Small intestine (tissue), 7 donors: ENCODE measurements at regions not wholly inside any gene's neighbourhood (a gene's known extent, or its start where the extent isn't known, plus 50 kb on each side); places are given as distances from the start of the nearest gene placed in this dataset.
"Not testable (repeated sequence)": the region's sequence is repeated elsewhere in the genome, so short reads cannot be mapped to it uniquely, and the experiment has no call there.

Source experiments
- DNase-seq, 2 donors: peaks; one replicate each; pipeline versions ENCODE4 v3.0.0 to v3.0.0-alpha.2; 2013
- FAIRE-seq: peaks from 2 replicates; lab custom pipeline; 2012; peaks lifted over from hg19 to GRCh38; lab: Jason Lieb, UNC
- H3K27ac ChIP-seq, 3 donors: one replicate each; pipeline ENCODE4 v1.5.1; 2013; ENCODE audit warnings: low read length in 2 of 3, mild to moderate bottlenecking in 2 of 3, control low read depth in 1 of 3, inconsistent platforms in 1 of 3, low read depth in 1 of 3, moderate library complexity in 1 of 3
- H3K27me3 ChIP-seq, 3 donors: one replicate each; pipeline ENCODE4 v1.6.1; 2013; ENCODE audit warnings: low read length in 3 of 3, inconsistent platforms in 1 of 3; ENCODE audit not compliant: control insufficient read depth in 3 of 3, insufficient read depth in 3 of 3
- H3K36me3 ChIP-seq, 3 donors: one replicate each; pipeline ENCODE4 v1.6.1; 2013; ENCODE audit warnings: low read length in 3 of 3, inconsistent platforms in 1 of 3, low read depth in 1 of 3, mild to moderate bottlenecking in 1 of 3, moderate library complexity in 1 of 3; ENCODE audit not compliant: control insufficient read depth in 3 of 3, insufficient read depth in 2 of 3
- H3K4me1 ChIP-seq, 3 donors: one replicate each; pipeline ENCODE4 v1.6.1; 2013; ENCODE audit warnings: low read length in 2 of 3, inconsistent platforms in 1 of 3, low read depth in 1 of 3, mild to moderate bottlenecking in 1 of 3, moderate library complexity in 1 of 3; ENCODE audit not compliant: control insufficient read depth in 3 of 3, insufficient read depth in 2 of 3
- H3K4me3 ChIP-seq, 3 donors: one replicate each; pipeline ENCODE4 v1.5.1; 2013; ENCODE audit warnings: low read length in 3 of 3, control low read depth in 1 of 3, inconsistent platforms in 1 of 3, low read depth in 1 of 3, mild to moderate bottlenecking in 1 of 3, moderate library complexity in 1 of 3
- H3K9me3 ChIP-seq, 2 donors: one replicate each; pipeline ENCODE4 v1.6.1; 2013; ENCODE audit warnings: low read depth in 1 of 2, low read length in 1 of 2; ENCODE audit not compliant: control insufficient read depth in 2 of 2, insufficient read depth in 1 of 2
- WGBS, 3 donors: extraction: QIAGEN DNeasy Blood & Tissue Kit; methylation state at CpG; one replicate each; pipeline ENCODE4 v1.1.7; 2013; 5-methylcytosine and 5-hydroxymethylcytosine counted together
- donor health status: healthy with polysubstance abuse.
- donor health status: control.
- donor health status: control.
- donor health status: Bipolar disorder and iron deficiency.
- donor health status: healthy.

GRCh38 chr7:122248472-122248871, 56.1 kb downstream of the FEZF1 start:
- 34 to 59% (median 56%) methylated on average over 2 of the region's 2 CpGs for WGBS, 3 donors
- no peak overlapping the region for H3K27ac ChIP-seq
- DNase-seq: no peak
- FAIRE-seq: no peak
- peaks cover 0 to 2% (median 0%) of the 10 kb centered on the region in 3 donors for H3K27me3 ChIP-seq
- H3K4me3 ChIP-seq: no peak overlapping the region
- no peaks in the 10 kb centered on the region for H3K4me1 ChIP-seq
- H3K9me3 ChIP-seq: no peaks in the 10 kb centered on the region
- no peaks in the 10 kb centered on the region for H3K36me3 ChIP-seq

GRCh38 chr7:122238729-122239128, 65.8 kb downstream of the FEZF1 start:
- DNase-seq, H3K9me3 ChIP-seq, FAIRE-seq, H3K36me3 ChIP-seq, H3K27me3 ChIP-seq, H3K4me3 ChIP-seq, H3K27ac ChIP-seq, H3K4me1 ChIP-seq: not testable (repeated sequence)
- 48 to 71% (median 64%) methylated on average over 5 to 14 of the region's 14 CpGs for WGBS, 3 donors

GRCh38 chr7:122238297-122238696, 66.3 kb downstream of the FEZF1 start:
- H3K4me1 ChIP-seq, FAIRE-seq, H3K4me3 ChIP-seq, H3K36me3 ChIP-seq, H3K27me3 ChIP-seq, H3K9me3 ChIP-seq, DNase-seq, H3K27ac ChIP-seq: not testable (repeated sequence)
- WGBS, 3 donors: 83 to 94% (median 91%) methylated on average over 7 to 13 of the region's 13 CpGs

- WGBS, 3 donors: 50 to 70% (median 61%) methylated on average over 3 of the region's 3 CpGs
- Histone ChIP-seq H3K9me3 (no peaks in the 10 kb centered on the region), H3K27me3 (peaks cover 0 to 3% (median 0%) of the 10 kb centered on the region in 3 donors), H3K4me1 (no peaks in the 10 kb centered on the region), H3K27ac (no peak overlapping the region), H3K36me3 (no peaks in the 10 kb centered on the region), H3K4me3 (no peak overlapping the region)
- DNase-seq (no peak), FAIRE-seq (no peak)
Measured at GRCh38 chr7:122225874-122226273, 78.7 kb downstream of the FEZF1 start.

- Histone ChIP-seq H3K4me3 (no peak overlapping the region), H3K9me3 (no peaks in the 10 kb centered on the region), H3K36me3 (no peaks in the 10 kb centered on the region), H3K4me1 (no peaks in the 10 kb centered on the region), H3K27me3 (peaks cover 0 to 3% (median 0%) of the 10 kb centered on the region in 3 donors), H3K27ac (no peak overlapping the region)
- FAIRE-seq: peak; percentile 92
- peak; percentile 19 to 39 for DNase-seq
Measured at GRCh38 chr7:122219253-122219865, 75.3 kb upstream of the AASS start.

GRCh38 chr7:122217125-122217524, 73.1 kb upstream of the AASS start:
- Histone ChIP-seq H3K4me1 (no peaks in the 10 kb centered on the region), H3K27me3 (no peaks in the 10 kb centered on the region), H3K4me3 (no peak overlapping the region), H3K9me3 (no peaks in the 10 kb centered on the region), H3K36me3 (no peaks in the 10 kb centered on the region), H3K27ac (no peak overlapping the region)
- FAIRE-seq (no peak), DNase-seq (no peak)
- WGBS, 3 donors: 59 to 61% (median 60%) methylated on average over 3 of the region's 3 CpGs

- no peaks in the 10 kb centered on the region for H3K9me3 ChIP-seq
- H3K4me3 ChIP-seq: no peak overlapping the region
- 85 to 100% (median 88%) methylated on average over 1 of the region's 1 CpG for WGBS, 3 donors
- no peak overlapping the region for H3K27ac ChIP-seq
- FAIRE-seq: no peak
- H3K4me1 ChIP-seq: no peaks in the 10 kb centered on the region
- H3K36me3 ChIP-seq: no peaks in the 10 kb centered on the region
- no peak for DNase-seq
- no peaks in the 10 kb centered on the region for H3K27me3 ChIP-seq
Measured at GRCh38 chr7:122212754-122213153, 68.7 kb upstream of the AASS start.

GRCh38 chr7:122211362-122211761, 67.3 kb upstream of the AASS start:
- Histone ChIP-seq H3K27ac (no peak overlapping the region), H3K36me3 (no peaks in the 10 kb centered on the region), H3K9me3 (peaks cover 0 to 2% of the 10 kb centered on the region in 2 donors), H3K27me3 (no peaks in the 10 kb centered on the region), H3K4me1 (no peaks in the 10 kb centered on the region), H3K4me3 (no peak overlapping the region)
- FAIRE-seq (no peak), DNase-seq (no peak)
- 77 to 82% (median 79%) methylated on average over 2 of the region's 2 CpGs for WGBS, 3 donors

GRCh38 chr7:122206985-122207384, 62.9 kb upstream of the AASS start:
- H3K4me1 ChIP-seq: no peaks in the 10 kb centered on the region
- no peaks in the 10 kb centered on the region for H3K27me3 ChIP-seq
- no peaks in the 10 kb centered on the region for H3K36me3 ChIP-seq
- H3K27ac ChIP-seq: no peak overlapping the region
- DNase-seq: no peak
- WGBS, 3 donors: 79 to 91% (median 83%) methylated on average over 1 of the region's 1 CpG
- no peak for FAIRE-seq
- peaks cover 0 to 4% of the 10 kb centered on the region in 2 donors for H3K9me3 ChIP-seq
- H3K4me3 ChIP-seq: no peak overlapping the region
